A172 (cell line): ENCODE measurements at regions not wholly inside any gene's neighbourhood (a gene's known extent, or its start where the extent isn't known, plus 50 kb on each side); places are given as distances from the start of the nearest gene placed in this dataset.
A peak's percentile ranks its signal among the peaks of the same experiment; 100 is the strongest.

ENCODE experiments used
- DNase-seq: peaks from one replicate; pipeline ENCODE4 v3.0.0-alpha.2; 2015; ENCODE audit warnings: low spot score

DNA sequence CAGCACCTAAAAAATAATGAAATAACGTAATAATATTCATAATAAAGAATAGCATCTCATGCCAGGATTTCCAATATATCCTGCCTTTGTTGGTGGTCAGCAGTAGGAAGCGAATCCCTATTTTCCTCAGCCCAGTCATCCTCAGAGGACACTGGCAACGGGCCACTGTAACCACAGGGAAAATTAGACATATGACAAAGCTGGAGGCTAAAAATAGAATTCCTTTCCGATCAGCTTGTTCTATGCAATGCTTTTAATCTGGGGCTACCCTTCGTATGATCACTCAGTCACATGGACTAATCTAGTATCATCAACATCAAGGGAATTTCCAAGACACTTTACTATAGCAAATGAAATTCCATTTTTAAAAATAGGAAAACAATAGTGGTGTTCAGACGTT lies 246.9 kb upstream of the KCNJ16 start:
- no peak for DNase-seq

DNA sequence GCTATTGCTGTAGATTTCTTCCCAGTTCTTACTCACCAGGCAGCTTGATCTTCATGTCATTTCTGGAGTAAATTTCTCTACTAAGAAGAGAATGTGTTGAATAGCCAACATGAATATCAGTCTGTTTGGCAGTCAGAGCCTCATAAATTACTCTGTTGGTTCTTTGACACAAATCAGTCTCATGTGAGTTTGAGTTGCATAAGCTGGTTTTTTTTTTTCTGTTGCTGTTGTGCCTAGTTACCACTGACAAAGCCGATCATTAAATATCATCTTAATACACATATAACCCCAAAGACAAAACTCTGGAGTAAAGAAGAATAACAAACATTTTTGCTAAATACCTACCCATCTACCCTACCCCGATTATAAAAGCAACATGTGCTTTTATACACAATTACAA lies 240.5 kb upstream of the KCNJ16 start:
- DNase-seq: no peak

DNA sequence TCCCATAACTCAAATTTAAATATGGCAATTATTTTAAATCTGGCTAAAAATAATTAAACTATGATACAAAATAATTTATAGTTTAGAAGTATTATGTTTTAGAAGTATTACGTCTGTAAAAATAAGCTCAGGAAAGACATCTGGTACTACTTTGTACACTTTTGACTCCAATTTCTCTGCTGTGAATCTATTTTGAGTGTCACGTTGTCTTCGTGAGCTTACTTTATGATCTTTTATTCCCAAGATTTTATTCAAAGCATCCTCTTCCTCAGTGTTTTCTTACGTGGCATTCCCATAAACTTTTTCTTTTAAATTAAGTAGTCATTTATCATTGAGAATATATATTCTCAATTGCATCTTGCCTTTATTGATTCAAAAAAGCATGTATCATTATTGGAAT lies 223.3 kb upstream of the KCNJ16 start:
- DNase-seq: no peak

DNA sequence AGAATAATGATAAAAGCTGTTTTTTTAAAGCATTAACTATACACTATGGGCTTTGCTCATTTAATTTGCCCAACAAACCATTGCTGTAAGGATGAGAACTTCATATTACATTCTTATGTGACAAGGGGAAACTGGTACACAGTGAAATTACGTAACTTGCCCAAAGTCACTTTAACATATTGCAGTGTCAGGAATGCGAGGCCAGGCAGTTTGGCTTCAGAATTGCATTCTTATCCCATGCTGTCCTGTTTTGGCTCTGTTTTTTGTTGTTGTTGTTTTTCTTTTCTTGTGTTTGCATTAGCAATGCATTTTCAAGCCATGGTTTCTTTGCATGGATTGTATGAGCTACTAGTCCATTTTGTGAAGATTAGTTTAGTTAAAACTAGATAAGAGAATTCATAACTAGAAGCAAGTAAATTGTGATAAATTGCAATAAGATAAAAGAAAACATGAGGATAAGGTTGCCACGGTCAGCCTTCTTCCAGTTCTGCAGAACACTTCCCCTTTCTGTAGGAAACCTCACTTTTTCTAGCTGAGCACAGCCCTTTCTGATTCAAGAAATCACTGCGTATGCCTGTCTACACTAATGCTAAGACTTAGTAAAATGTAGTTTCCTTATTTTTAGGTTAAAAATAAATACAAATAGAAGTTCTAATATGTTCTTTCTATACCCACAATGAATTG lies 221.3 kb upstream of the KCNJ16 start:
- no peak for DNase-seq

- DNase-seq: no peak
Measured at GRCh38 chr17:69854225-69854780, 220.7 kb upstream of the KCNJ16 start.

GRCh38 chr17:69856946-69857345 lies 218.1 kb upstream of the KCNJ16 start:
- DNase-seq: no peak

- peak; percentile 11 for DNase-seq
Measured at GRCh38 chr17:69857412-69857835, 217.6 kb upstream of the KCNJ16 start.

GRCh38 chr17:69858460-69858859 lies 216.6 kb upstream of the KCNJ16 start:
- DNase-seq: no peak

GRCh38 chr17:69860142-69860680 lies 214.8 kb upstream of the KCNJ16 start:
- DNase-seq: no peak

- no peak for DNase-seq
Measured at GRCh38 chr17:69864462-69864861, 210.6 kb upstream of the KCNJ16 start.

GRCh38 chr17:69869667-69870066 lies 205.4 kb upstream of the KCNJ16 start:
- no peak for DNase-seq

DNA sequence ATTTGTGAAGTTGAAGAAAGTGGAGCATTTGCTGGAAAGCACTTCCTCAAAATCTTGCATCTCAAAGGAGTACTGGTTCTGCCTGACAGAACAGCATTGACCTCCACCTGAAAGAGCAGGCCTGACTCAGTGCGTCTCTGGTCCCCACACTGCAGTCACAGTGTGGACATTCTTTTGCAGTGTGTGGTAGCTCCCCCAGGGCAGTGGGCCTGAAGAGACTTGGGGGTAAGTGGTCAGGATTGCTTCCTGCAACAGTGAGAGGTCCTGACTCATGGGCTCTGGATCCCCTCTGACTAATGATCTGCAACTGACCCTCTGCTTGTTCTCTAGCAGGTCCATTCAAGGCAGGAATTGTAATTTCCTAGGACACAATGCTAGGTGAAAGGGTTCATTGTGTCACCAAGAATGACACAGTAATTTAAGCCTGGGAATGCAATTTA lies 204.9 kb upstream of the KCNJ16 start:
- DNase-seq: peak; percentile 2

- DNase-seq: no peak
Measured at GRCh38 chr17:69870751-69871199, 204.2 kb upstream of the KCNJ16 start.

- no peak for DNase-seq
Measured at GRCh38 chr17:69871318-69871717, 203.7 kb upstream of the KCNJ16 start.

DNA sequence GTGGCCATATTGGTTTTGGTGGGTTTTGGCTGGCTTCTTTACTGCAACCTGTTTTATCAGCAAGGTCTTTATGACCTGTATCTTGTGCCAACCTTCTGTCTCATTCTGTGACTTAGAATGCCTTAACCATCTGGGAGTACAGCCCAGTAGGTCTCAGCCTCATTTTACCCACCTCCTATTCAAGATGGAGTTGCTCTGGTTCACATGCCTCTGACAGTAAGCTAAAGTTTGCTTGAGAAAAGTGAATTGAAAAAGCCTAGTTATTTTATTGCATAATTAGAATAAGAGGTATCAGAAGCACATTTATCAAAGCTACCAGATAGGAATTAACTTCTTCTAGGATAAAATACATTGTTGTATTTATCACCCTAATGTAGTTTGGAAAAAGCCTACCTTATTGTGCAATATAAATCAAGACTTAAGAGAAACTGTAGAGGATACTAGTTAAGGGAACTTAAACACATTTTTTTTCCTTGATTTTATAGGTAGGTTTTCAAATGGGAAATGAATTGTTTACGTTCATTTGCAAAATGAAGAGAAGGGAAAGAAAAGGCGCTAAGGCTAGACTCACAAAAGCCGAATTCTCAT lies 202.3 kb upstream of the KCNJ16 start:
- DNase-seq: no peak

DNA sequence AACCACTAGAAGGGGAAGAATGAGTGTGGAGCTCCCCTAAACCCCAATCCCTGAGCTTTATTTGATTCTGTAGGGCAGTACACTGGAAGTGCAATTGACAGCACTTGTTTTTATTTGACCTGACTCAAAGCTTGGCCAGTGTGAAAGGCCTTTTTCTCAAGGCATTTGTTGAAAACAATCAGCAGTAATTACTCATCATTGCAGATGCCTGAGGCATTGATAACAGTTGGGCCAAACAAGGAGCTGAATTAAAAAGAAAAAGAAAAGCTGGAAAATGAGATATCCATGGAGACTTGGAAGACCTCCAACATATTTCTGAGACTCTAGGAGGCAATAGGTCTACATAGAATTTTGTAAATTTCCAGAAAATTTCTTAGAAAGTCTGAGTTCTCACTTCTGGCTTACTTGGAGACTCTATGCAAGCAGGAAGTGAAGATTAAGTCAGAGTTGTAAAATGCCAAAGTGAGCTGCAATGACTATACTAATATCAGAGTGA lies 200.8 kb upstream of the KCNJ16 start:
- no peak for DNase-seq

DNA sequence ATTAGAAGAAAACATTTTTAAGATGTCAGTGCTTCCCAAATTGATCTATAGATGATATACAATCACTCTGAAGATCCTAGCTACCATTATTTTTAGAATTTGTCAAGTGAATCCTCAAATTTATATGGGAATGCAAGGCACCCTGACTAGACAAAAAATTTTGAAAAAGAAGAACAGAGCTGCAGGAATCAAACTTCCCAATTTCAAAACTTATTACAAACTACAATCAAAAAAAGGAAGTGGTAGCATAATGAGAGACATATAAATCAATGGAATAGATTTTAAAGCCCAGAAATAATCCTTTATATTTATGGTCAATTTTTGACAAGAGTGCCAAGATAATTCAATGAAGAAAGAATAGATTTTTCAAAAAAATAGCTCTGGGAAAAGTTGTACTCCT lies 198.3 kb upstream of the KCNJ16 start:
- no peak for DNase-seq

DNA sequence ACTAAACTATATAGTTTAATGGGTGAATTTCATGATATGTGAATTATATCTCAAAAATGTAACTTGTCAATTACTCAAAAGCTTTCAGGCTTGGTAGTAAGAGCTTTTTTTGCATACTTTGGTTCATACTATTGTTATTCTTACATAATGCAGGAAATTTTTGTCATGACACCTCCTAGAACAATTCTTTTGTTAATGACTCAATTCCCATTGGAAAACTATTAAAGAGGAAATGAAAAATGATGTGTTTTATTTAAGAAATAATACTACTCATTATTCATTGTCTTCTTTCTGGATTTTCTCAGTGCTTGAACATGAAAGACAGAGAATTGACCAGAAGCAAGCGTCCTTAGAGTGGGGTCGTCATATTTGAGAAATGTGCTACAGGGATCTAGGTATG lies 196.4 kb upstream of the KCNJ16 start:
- no peak for DNase-seq

DNA sequence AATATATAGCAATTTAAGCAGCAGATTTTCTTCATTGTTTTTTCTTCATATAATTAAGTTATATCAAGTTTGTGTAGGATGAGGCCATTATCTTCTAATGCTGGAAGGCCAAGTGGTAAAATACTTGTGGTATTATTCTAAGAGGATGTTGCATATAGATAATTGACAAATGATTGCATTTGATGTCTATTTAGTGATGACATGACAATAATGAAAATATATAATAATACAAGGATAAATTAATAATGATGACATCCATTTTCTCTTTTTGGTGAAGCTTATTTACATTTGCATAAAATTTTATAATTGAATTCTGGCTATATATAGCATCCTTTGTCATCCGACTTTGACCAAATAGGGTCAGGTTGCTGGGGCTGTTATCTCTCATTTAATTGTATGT lies 195.4 kb upstream of the KCNJ16 start:
- DNase-seq: no peak

DNA sequence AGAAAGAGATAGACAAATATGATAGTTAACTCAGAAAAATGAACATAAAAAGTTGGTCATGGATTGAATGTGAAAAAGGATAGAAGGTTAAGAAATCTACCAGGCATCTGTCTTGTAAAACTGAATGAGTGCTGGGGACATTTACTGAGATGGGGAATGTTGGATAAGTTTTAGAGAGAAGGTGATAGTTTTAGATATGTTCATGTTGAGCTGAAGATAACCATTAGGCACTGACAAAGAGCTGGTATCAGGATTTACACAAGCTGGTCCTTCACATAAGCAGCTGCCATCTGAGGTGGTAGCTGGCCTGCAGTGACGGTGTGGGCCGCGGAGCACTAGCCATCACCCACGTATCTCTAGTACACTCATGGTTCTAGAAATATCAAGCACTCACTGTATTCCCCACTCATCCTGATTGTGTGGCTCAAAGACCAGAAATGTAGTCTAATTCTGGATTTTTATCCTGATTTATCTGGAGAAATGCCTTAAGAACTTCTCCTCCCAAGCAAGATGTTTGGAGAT lies 194.4 kb upstream of the KCNJ16 start:
- DNase-seq: no peak

GRCh38 chr17:69882281-69882680 lies 192.7 kb upstream of the KCNJ16 start:
- no peak for DNase-seq

DNA sequence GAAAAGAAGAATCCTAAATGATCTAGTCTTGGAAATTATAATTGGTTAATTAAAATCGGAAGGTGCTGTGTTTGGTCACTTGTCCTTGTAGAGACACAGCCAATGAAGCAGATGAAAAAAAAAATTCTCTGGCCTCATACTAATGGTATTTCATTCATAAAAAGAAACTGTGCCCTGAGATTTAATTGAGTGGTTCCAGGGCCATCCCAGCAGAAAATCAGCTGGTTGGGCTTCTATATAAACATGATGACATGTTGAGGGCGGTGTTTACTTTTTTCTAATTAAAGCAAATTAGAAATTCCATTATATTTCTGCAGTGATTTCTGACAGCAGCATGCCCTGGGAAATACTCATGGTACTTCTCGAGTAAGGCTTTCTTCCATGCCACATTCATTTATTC lies 191.9 kb upstream of the KCNJ16 start:
- no peak for DNase-seq

DNA sequence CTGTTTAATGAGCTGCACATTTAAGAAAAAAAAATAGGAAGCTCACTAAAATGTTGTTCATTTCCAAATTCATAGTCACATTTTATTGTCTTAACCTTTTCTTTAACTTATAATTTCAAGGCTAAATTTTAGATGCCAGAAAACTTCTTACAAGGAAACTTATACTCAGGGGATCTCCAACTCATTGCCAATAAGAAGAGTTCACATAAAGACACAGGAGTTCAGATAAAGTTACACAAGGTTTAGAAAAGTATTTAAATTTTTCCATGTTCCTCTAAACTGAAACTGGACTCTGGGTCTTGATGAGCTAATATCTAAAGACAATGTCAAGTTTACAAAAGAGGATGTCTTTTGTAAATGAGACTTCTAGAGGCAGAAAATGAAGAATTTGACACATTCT lies 190.7 kb upstream of the KCNJ16 start:
- no peak for DNase-seq
